H9 (cell line): ENCODE measurements at regions not wholly inside any gene's neighbourhood (a gene's known extent, or its start where the extent isn't known, plus 50 kb on each side); places are given as distances from the start of the nearest gene placed in this dataset.

ENCODE experiments used
- DNase-seq: peaks from one replicate; pipeline ENCODE4 v3.0.0-alpha.2; 2017
- H2AFZ ChIP-seq: one replicate; pipeline ENCODE4 v1.6.1; 2013; ENCODE audit warnings: mild to moderate bottlenecking, low read length, control low read depth, moderate library complexity
- H2AK5ac ChIP-seq: 2 replicates; pipeline ENCODE4 v1.6.1; 2013; ENCODE audit warnings: low read length, control low read depth, mixed read lengths; ENCODE audit not compliant: insufficient read length
- H2BK120ac ChIP-seq: one replicate; pipeline ENCODE4 v1.6.1; 2013; ENCODE audit warnings: low read depth, mild to moderate bottlenecking, low read length, control low read depth, inconsistent platforms; ENCODE audit not compliant: poor library complexity, severe bottlenecking
- H2BK12ac ChIP-seq: 2 replicates; pipeline ENCODE4 v1.6.1; 2013; ENCODE audit warnings: low read length, control low read depth, mixed read lengths, low read depth; ENCODE audit not compliant: insufficient read length
- H2BK15ac ChIP-seq: 2 replicates; pipeline ENCODE4 v1.6.1; 2013; ENCODE audit warnings: low read depth, low read length, control low read depth
- H2BK20ac ChIP-seq: one replicate; pipeline ENCODE4 v1.6.1; 2013; ENCODE audit warnings: low read depth, mild to moderate bottlenecking, low read length, control low read depth, inconsistent platforms; ENCODE audit not compliant: poor library complexity, severe bottlenecking
- H2BK5ac ChIP-seq: 2 replicates; pipeline ENCODE4 v1.6.1; 2013; ENCODE audit warnings: low read length, control low read depth, mixed read lengths; ENCODE audit not compliant: insufficient read length
- H3K14ac ChIP-seq: 2 replicates; pipeline ENCODE4 v1.6.1; 2013; ENCODE audit warnings: low read length, control low read depth; ENCODE audit not compliant: insufficient read depth
- H3K18ac ChIP-seq: 2 replicates; pipeline ENCODE4 v1.6.1; 2013; ENCODE audit warnings: low read depth, mild to moderate bottlenecking, mixed read lengths, low read length, control low read depth; ENCODE audit not compliant: insufficient read length
- H3K23ac ChIP-seq: 2 replicates; pipeline ENCODE4 v1.6.1; 2013; ENCODE audit warnings: low read length, control low read depth, mixed read lengths, low read depth; ENCODE audit not compliant: insufficient read length
- H3K23me2 ChIP-seq: 2 replicates; pipeline ENCODE4 v1.6.1; 2013; ENCODE audit warnings: low read depth, mild to moderate bottlenecking, mixed read lengths, low read length, control low read depth; ENCODE audit not compliant: insufficient read length, poor library complexity, severe bottlenecking
- H3K27ac ChIP-seq: 2 replicates; pipeline ENCODE4 v1.5.1; 2013; ENCODE audit warnings: low read length, control low read depth, mixed read lengths, low read depth; ENCODE audit not compliant: insufficient read length
- H3K27me3 ChIP-seq: 2 replicates; pipeline ENCODE4 v1.6.1; 2013; ENCODE audit warnings: low read length, control low read depth, inconsistent platforms; ENCODE audit not compliant: insufficient read depth
- H3K4ac ChIP-seq: 2 replicates; pipeline ENCODE4 v1.6.1; 2013; ENCODE audit warnings: low read depth, mild to moderate bottlenecking, control low read depth, inconsistent platforms, low read length, moderate library complexity
- H3K4me1 ChIP-seq: 2 replicates; pipeline ENCODE4 v1.6.1; 2013; ENCODE audit warnings: low read length, control low read depth, inconsistent platforms; ENCODE audit not compliant: insufficient read depth
- H3K4me2 ChIP-seq: 2 replicates; pipeline ENCODE4 v1.6.1; 2013; ENCODE audit warnings: low read length, control low read depth, mixed read lengths; ENCODE audit not compliant: insufficient read length, insufficient read depth
- H3K56ac ChIP-seq: 2 replicates; pipeline ENCODE4 v1.6.1; 2013; ENCODE audit warnings: low read depth, mild to moderate bottlenecking, mixed read lengths, low read length, control low read depth; ENCODE audit not compliant: insufficient read length
- H3K79me1 ChIP-seq: 2 replicates; pipeline ENCODE4 v1.6.1; 2013; ENCODE audit warnings: low read depth, mild to moderate bottlenecking, moderate library complexity, low read length, control low read depth, inconsistent platforms; ENCODE audit not compliant: insufficient read depth, poor library complexity, severe bottlenecking
- H3K79me2 ChIP-seq: 2 replicates; pipeline ENCODE4 v1.6.1; 2013; ENCODE audit warnings: low read length, control low read depth, inconsistent platforms; ENCODE audit not compliant: insufficient read depth
- H3K9ac ChIP-seq: 2 replicates; pipeline ENCODE4 v1.6.1; 2013; ENCODE audit warnings: low read length, control low read depth, mixed read lengths; ENCODE audit not compliant: insufficient read length; ENCODE audit errors: extremely low read depth
- H3K9me3 ChIP-seq: one replicate; pipeline ENCODE4 v1.6.1; 2013; ENCODE audit warnings: low read depth, low read length, inconsistent platforms; ENCODE audit not compliant: control insufficient read depth
- H3T11ph ChIP-seq: one replicate; pipeline ENCODE4 v1.6.1; 2013; ENCODE audit warnings: mild to moderate bottlenecking, low read length, control low read depth, inconsistent platforms
- H4K20me1 ChIP-seq: one replicate; pipeline ENCODE4 v1.6.1; 2013; ENCODE audit not compliant: control insufficient read depth, insufficient read length, insufficient read depth
- H4K5ac ChIP-seq: 2 replicates; pipeline ENCODE4 v1.6.1; 2013; ENCODE audit warnings: low read depth, mild to moderate bottlenecking, mixed read lengths, low read length, control low read depth; ENCODE audit not compliant: insufficient read length
- H4K8ac ChIP-seq: replicated peaks from 2 replicates; pipeline ENCODE4 v1.6.1; 2013; ENCODE audit warnings: low read length, control low read depth, mixed read lengths, low read depth; ENCODE audit not compliant: insufficient read length
- H4K91ac ChIP-seq: 2 replicates; pipeline ENCODE4 v1.6.1; 2013; ENCODE audit warnings: low read depth, mild to moderate bottlenecking, moderate library complexity, mixed read lengths, low read length, control low read depth; ENCODE audit not compliant: insufficient read length
- H3K27ac Mint-ChIP-seq, 3 experiments: 2 replicates in 2 of 3; 3 replicates in 1 of 3; pipeline ENCODE4 v1.8.0; 2020 to 2021; ENCODE audit warnings: mixed read lengths in 3 of 3, mild to moderate bottlenecking in 1 of 3, moderate library complexity in 1 of 3
- H3K27me3 Mint-ChIP-seq: 2 replicates; pipeline ENCODE4 v1.8.0; 2021; ENCODE audit warnings: low read depth, mild to moderate bottlenecking, moderate library complexity, mixed read lengths
- H3K36me3 Mint-ChIP-seq, 3 experiments: 2 replicates in 2 of 3; 3 replicates in 1 of 3; pipeline ENCODE4 v1.8.0; 2020 to 2021; ENCODE audit warnings: low read depth in 3 of 3, mixed read lengths in 3 of 3; ENCODE audit not compliant: insufficient read depth in 1 of 3
- H3K4me1 Mint-ChIP-seq, 2 experiments: 2 replicates each; pipeline ENCODE4 v1.8.0; 2020; ENCODE audit warnings: mixed read lengths in 2 of 2
- H3K4me3 Mint-ChIP-seq, 2 experiments: 2 replicates in 1 of 2; 3 replicates in 1 of 2; pipeline ENCODE4 v1.8.0; 2020 to 2021; ENCODE audit warnings: mild to moderate bottlenecking in 2 of 2, mixed read lengths in 2 of 2, moderate library complexity in 1 of 2
- H3K9me3 Mint-ChIP-seq, 2 experiments: 2 replicates in 1 of 2; 3 replicates in 1 of 2; pipeline ENCODE4 v1.8.0; 2020; ENCODE audit warnings: mild to moderate bottlenecking in 2 of 2, mixed read lengths in 2 of 2, moderate library complexity in 1 of 2
- CTCF ChIP-seq: fragments of 200-600 bp; sonication (generic); conservative IDR thresholded peaks from 3 replicates; pipeline ENCODE4 v1.8.0; 2021; ENCODE audit warnings: antibody characterized with exemption, mild to moderate bottlenecking
- WGBS: extraction: QIAGEN DNeasy Blood & Tissue Kit; methylation state at CpG from one replicate; pipeline ENCODE4 v1.1.7; 2013; ENCODE audit warnings: missing lambda C conversion rate, low lambda C conversion rate, mixed read lengths; ENCODE audit not compliant: insufficient read length; ENCODE audit errors: extremely low coverage; 5-methylcytosine and 5-hydroxymethylcytosine counted together

GRCh38 chr3:84634668-84635067 is 324.1 kb upstream of the CADM2 start:
- H3K18ac ChIP-seq, result no peak overlapping the region
- H2AK5ac ChIP-seq, result no peak overlapping the region
- no peak overlapping the region for H3K56ac ChIP-seq
- no peak overlapping the region for H3K4me2 ChIP-seq
- no peak overlapping the region for H4K8ac ChIP-seq
- H3K23ac ChIP-seq, result no peak overlapping the region
- no peak overlapping the region for H4K5ac ChIP-seq
- Mint-ChIP-seq H3K4me1 (no peaks in the 10 kb centered on the region), H3K9me3 (no peaks in the 10 kb centered on the region), H3K4me3 (no peak overlapping the region), H3K27ac (no peak overlapping the region), H3K27me3 (no peaks in the 10 kb centered on the region), H3K36me3 (no peaks in the 10 kb centered on the region)
- no peak for DNase-seq
- H3K4me1 ChIP-seq, result no peaks in the 10 kb centered on the region
- H4K20me1 ChIP-seq, result no peaks in the 10 kb centered on the region
- H3K27me3 ChIP-seq, result no peaks in the 10 kb centered on the region
- H4K91ac ChIP-seq, result no peak overlapping the region
- no peak overlapping the region for H2BK20ac ChIP-seq
- H3K9ac ChIP-seq, result no peak overlapping the region
- H2BK120ac ChIP-seq, result no peak overlapping the region
- no peaks in the 10 kb centered on the region for H3K23me2 ChIP-seq
- H3T11ph ChIP-seq, result no peak overlapping the region
- WGBS, result no CpG with 5 or more reads among the region's 1 CpG
- H2BK15ac ChIP-seq, result no peak overlapping the region
- no peak for TF ChIP-seq CTCF
- H3K14ac ChIP-seq, result no peak overlapping the region
- no peaks in the 10 kb centered on the region for H3K79me1 ChIP-seq
- no peak overlapping the region for H3K27ac ChIP-seq
- no peak overlapping the region for H2BK12ac ChIP-seq
- no peaks in the 10 kb centered on the region for H3K79me2 ChIP-seq
- H3K4ac ChIP-seq, result no peak overlapping the region
- H2AFZ ChIP-seq, result no peak overlapping the region
- no peaks in the 10 kb centered on the region for H3K9me3 ChIP-seq
- no peak overlapping the region for H2BK5ac ChIP-seq
